Stimulated activated CD8-positive, alpha-beta memory T cell treated with anti-CD3 and anti-CD28 coated beads, Interleukin-7, amount 100 ng/mL, for 48 hours (primary cell): ENCODE measurements at regions not wholly inside any gene's neighbourhood (a gene's known extent, or its start where the extent isn't known, plus 50 kb on each side); places are given as distances from the start of the nearest gene placed in this dataset.
"Not testable (repeated sequence)": the region's sequence is repeated elsewhere in the genome, so short reads cannot be mapped to it uniquely, and the experiment has no call there.

ENCODE experiments used
- DNase-seq, 2 donors: peaks; one replicate each; pipeline ENCODE4 v3.0.0-alpha.2; 2020; ENCODE audit warnings: low read depth in 1 of 2; ENCODE audit errors: extremely low read depth in 1 of 2

DNA sequence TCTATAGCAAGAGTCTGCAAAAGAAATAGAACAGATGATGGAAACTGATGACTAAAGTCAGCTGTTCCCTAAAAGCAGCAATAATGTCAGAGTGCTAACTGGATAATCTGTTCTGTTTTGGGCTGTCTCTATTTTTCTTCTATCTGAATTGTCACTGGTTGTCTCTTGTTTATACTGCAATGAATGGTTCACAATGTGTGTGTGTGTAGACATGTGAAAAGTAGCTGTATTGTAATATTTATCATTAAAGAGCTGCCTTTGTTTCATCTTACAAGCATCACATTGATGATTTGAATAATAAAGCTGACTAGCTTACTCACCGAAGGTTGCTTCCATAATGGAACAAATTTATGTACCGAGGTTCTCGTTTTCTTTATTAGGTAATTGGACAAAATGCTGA, 456.0 kb upstream of the ZEB2 start:
- no peak for DNase-seq

DNA sequence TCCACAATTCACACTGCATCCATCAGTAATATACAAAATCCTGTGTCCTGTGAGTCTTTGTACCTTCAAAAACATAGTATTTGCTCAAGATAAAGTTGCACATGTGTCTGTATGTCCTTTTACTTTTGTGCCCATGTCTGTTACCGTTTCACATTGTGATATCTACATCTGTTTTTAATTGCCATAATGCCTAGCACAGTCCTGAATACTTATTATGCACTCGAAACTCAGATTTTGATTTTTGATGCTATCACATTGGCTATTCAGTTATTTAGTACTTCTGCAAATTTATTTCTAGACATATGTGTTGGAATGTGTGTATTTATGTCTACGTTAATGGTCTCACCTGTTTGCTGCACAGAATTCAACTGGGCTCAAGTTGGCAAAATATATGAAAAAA, 452.8 kb upstream of the ZEB2 start:
- no peak for DNase-seq

GRCh38 chr2:144971786-144972335, 451.9 kb upstream of the ZEB2 start:
- DNase-seq, result no peak

GRCh38 chr2:144970410-144970809, 450.5 kb upstream of the ZEB2 start:
- DNase-seq, result not testable (repeated sequence)

- DNase-seq, result not testable (repeated sequence)
These were observed 449.6 kb upstream of the ZEB2 start for GRCh38 chr2:144969564-144969963.

DNA sequence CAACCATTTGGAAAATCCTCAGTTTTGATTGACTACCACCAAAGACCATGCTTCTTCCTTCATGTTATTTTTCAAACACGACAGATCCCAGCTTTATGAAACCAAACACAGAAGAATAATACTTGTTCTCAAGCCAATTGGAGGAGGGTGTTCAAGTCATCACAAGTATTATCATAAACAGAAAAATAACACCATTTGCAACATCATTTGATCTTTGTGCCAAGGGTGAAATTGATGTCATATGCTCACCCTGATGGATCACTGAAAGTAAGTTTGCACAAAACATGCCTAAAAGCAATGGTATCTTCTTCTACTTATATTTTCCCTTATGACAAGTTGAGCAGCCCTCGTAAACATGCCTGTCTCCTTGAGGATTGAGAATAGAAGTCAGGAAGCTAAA, 448.0 kb upstream of the ZEB2 start:
- no peak for DNase-seq

- no peak for DNase-seq
These were observed 445.3 kb upstream of the ZEB2 start for GRCh38 chr2:144965172-144965571.

GRCh38 chr2:144963031-144963430, 443.1 kb upstream of the ZEB2 start:
- no peak for DNase-seq

DNA sequence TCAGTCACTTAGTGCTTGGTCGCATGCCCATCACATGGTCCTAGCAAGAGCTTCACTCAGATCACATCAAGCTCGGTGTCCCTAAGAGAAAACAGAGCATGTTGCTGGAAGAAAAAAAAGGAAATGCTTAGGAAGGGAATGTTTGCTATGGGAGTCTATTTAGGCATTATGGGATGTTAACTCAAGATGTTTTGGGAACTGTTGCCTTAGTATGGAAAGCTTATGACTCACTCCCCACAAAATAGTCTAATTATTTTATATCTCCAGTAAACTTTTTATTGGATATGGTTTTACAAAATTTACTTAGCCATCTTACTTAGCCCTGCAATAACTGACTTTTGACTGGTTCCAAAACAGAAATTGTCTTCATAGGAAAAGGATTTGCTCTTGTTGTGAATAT, 439.5 kb upstream of the ZEB2 start:
- no peak for DNase-seq

DNA sequence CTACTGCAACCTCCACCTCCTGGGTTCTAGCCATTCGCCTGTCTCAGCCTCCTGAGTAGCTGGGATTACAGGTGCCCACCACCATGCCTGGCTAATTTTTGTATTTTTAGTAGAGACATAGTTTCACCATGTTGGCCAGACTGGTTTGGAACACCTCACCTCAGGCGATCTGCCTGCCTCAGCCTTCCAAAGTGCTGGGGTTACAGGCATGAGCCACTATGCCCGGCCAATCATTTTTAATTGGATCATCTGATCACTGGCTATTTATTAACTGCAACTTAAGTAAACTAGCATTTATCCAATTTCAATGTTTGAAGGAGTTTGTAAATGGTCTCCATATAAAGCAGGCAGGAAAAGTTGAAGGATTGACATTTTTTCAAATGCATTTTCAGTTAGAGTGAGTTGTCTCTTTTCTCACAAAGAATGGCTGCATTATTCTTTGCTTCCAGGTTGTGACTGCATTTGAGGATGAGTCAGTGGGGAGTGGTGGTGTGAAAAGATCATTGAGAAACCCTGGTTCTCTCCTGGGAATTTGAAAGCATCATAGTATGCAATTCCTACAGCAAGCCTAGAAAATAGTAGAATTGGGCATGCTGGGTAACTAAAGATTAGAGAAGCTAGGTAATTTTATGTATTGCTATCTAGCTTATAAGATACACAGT, 431.1 kb upstream of the ZEB2 start:
- no peak for DNase-seq

GRCh38 chr2:144948205-144948855, 428.4 kb upstream of the ZEB2 start:
- DNase-seq, result no peak

- no peak for DNase-seq
These were observed 427.8 kb upstream of the ZEB2 start for GRCh38 chr2:144947709-144948037.

DNA sequence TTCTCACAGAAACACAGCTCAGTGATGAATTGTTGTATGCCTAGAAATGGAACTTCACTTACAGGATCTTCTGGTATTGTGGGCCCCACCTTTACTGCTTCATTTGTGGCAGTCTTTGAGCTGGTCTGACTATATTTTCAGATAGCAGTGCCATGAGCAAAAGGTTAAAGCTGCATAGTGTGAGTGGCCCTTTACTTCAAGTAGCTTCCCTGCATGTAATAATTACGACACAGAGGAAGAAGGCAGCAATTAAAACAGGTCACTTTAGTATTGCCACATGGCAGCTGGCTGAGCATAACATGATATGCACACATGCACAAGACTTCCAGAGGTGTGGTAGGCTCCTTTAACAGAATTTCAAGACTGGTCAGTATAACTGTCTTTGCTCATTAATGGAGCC, 426.3 kb upstream of the ZEB2 start:
- no peak for DNase-seq

DNA sequence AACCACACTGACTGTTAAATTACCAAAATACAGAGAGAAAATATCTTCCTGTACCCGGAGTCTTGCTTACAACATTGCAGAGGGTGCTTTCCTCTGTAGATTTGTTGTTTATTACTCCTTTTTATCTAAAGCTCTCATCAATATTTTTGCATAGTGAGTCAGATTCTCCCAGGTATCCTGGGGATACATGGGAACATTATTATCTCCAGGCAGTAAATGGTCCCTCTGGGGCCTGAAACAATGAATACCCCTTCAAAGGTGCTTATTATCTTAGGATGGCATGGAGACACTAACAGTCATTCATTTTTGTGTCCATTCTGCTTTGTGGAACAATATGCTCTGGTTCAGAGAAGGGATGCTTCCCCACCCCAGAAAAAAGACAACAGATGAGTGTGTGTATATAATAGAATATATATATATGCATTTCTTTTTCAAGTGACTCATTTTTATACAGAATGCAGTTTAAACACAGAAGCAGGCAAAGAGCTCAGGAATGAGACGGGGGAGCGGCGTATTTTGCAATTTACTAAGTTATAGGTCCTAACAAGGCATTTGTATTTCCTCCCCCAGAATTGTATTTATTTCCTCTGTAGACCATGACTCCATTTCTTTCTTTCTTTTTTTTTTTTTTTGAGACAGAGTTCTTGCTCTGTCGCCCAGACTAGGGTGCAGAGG, 424.8 kb upstream of the ZEB2 start:
- no peak for DNase-seq

GRCh38 chr2:144943986-144944385, 424.1 kb upstream of the ZEB2 start:
- DNase-seq, result no peak

GRCh38 chr2:144943293-144943941, 423.5 kb upstream of the ZEB2 start:
- no peak for DNase-seq

GRCh38 chr2:144942516-144943256, 422.8 kb upstream of the ZEB2 start:
- DNase-seq, result no peak

DNA sequence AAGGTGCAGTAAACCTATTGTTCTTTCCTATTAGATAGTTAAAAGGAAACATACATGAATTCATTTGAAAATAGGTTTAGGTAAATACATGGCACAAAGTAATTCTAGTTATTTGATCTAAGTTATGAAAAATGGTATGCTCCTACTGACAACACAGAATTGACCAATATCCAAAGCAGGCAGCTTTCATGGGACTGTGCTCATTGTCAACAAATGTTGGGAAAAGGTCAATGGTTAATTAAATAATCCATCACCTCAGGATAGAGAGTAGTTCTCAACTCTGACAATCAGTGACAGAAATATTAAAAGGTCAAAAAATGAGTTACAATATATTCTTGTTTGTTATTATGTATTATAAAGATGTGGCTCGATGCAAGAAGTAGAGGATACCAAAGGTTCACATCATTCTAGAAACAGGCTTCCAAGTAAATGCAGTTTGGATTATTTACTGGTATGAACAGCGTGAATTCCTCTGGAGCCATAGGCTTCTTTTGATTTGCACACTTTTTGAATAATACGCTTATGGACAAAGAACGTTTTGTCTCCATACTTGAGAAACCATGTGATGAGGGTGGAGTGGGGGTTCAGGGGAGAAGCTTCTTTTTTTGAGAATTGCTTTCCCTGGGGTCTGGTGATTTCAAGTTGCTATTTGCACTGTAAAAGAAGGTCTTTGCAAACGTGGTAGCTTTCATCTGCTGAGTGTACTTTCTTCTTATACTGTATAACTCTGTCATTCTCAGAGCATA, 422.0 kb upstream of the ZEB2 start:
- DNase-seq, result no peak

DNA sequence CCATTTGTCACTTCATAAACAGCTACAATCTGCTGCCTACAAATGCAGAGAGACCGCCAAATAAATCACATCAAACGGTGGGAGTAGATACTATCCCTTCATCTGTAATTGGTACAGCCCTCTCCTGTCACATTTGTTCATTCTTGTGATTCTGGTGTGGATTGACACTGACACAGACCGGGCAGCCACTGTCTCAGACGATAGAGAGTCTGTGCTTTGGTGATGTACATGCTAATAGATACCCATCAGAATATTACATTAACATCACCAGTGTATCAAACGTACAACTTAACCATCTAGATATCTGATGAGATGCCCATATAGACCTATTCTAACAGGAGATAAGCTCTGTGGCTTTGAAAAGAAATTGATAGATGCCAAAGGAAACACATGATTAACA, 419.7 kb upstream of the ZEB2 start:
- no peak for DNase-seq
